Astrocyte (in vitro differentiated cells and primary cell): ENCODE measurements at regions not wholly inside any gene's neighbourhood (a gene's known extent, or its start where the extent isn't known, plus 50 kb on each side); places are given as distances from the start of the nearest gene placed in this dataset.
"Not testable (repeated sequence)": the region's sequence is repeated elsewhere in the genome, so short reads cannot be mapped to it uniquely, and the experiment has no call there.

Source experiments
- EZH2 ChIP-seq: IDR thresholded peaks from 2 replicates; pipeline ENCODE4 v1.6.1; 2012; ENCODE audit warnings: mild to moderate bottlenecking, low read length, inconsistent platforms; ENCODE audit not compliant: insufficient read depth
- TF ChIP-seq, protein P1 (sequence below): IDR thresholded peaks from 2 replicates; pipeline ENCODE4 v1.5.1; 2011; ENCODE audit warnings: low read depth, mild to moderate bottlenecking, inconsistent platforms, low read length, moderate library complexity; ENCODE audit not compliant: insufficient read depth

DNA sequence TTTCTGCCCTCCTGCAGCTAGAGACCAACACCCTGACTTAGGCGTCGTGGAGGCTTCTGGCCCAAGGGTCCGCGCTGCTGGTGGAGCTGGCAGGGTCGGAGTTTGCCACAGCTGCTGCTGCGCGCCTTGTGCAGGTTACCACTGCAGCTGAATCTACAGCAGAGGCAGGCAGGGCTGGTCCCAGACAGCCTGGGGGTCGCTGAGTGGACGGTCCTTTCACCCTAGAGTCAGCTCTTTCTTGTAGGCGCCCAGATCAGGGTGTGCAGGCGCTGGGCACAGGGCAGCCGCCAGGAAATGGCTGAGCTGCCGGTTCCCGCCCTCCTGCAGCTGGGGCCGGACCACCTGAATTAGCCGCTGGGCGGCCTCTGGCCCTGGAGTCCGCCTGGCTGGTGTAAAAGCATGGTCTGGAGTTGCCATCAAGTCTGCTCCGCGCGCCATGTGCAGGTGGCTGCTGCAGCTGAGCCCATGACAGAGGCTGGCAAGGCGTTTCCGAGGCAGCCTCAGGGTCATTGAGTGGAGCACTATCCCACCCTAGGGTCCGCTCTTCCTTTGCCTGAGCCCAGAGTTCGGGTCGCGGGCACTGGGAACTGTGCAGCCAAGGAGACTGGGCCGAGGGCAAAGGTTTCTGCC lies 144.3 kb downstream of the CCDC74A start:
- TF ChIP-seq, protein P1, sequence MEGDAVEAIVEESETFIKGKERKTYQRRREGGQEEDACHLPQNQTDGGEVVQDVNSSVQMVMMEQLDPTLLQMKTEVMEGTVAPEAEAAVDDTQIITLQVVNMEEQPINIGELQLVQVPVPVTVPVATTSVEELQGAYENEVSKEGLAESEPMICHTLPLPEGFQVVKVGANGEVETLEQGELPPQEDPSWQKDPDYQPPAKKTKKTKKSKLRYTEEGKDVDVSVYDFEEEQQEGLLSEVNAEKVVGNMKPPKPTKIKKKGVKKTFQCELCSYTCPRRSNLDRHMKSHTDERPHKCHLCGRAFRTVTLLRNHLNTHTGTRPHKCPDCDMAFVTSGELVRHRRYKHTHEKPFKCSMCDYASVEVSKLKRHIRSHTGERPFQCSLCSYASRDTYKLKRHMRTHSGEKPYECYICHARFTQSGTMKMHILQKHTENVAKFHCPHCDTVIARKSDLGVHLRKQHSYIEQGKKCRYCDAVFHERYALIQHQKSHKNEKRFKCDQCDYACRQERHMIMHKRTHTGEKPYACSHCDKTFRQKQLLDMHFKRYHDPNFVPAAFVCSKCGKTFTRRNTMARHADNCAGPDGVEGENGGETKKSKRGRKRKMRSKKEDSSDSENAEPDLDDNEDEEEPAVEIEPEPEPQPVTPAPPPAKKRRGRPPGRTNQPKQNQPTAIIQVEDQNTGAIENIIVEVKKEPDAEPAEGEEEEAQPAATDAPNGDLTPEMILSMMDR = not testable (repeated sequence)
- not testable (repeated sequence) for TF ChIP-seq EZH2
